ENCODE measurements at regions not wholly inside any gene's neighbourhood (a gene's known extent, or its start where the extent isn't known, plus 50 kb on each side); places are given as distances from the start of the nearest gene placed in this dataset.

DNA sequence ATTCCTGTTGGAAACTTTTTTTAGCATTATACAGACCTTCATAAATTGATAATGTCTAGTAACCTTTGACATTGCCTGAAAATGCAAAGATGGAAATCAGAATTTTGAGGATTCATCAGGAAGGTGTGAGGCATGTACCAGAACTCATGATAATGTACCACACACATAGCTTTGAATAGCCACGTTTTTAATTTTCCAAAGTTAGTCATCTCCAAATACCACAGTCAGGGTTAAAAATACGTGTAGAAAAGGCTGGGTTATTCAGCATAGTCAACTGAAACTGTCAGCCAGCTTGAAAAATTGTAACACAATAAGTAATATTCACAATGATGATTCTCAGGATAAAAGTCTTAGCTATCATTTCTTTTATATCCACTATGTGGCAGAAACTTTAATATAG is 102.0 kb upstream of the THRB start:
- no peak for DNase-seq

DNA sequence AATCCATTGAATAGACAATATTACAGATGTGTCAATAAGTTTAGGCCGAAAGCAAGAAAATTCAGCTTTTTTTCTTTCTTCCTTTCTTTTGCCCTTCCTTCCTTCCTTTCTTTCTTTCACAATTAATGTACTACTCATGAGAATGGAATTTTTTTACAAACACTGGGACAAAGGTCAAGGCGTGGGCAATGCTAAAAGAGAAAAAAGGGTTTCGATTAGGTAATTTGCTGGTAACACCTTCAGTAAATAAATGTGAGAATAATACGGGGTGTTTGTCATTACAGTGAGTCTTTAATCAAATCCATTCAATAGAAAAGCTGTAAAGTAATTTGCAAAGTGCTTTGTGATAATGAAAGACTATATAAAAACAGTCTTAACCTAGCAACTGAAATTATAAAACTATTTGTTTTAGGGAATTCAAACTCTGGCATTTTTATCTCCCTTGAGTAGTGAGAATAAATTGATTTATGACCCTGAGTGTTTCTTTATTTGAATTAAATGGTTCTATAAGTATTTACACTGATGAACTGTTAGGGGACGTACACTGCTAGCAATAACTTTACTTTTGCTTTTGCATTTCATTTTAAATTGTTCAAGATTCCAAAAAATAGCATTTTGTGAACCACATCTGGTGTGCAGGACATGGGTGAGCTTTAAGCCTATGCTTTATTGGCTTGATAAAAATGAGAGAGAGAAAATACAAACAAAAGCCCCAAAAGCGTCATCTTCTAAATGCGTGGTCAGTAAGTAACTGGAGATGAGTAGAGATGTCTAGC is 104.2 kb upstream of the THRB start:
- no peak for DNase-seq

DNA sequence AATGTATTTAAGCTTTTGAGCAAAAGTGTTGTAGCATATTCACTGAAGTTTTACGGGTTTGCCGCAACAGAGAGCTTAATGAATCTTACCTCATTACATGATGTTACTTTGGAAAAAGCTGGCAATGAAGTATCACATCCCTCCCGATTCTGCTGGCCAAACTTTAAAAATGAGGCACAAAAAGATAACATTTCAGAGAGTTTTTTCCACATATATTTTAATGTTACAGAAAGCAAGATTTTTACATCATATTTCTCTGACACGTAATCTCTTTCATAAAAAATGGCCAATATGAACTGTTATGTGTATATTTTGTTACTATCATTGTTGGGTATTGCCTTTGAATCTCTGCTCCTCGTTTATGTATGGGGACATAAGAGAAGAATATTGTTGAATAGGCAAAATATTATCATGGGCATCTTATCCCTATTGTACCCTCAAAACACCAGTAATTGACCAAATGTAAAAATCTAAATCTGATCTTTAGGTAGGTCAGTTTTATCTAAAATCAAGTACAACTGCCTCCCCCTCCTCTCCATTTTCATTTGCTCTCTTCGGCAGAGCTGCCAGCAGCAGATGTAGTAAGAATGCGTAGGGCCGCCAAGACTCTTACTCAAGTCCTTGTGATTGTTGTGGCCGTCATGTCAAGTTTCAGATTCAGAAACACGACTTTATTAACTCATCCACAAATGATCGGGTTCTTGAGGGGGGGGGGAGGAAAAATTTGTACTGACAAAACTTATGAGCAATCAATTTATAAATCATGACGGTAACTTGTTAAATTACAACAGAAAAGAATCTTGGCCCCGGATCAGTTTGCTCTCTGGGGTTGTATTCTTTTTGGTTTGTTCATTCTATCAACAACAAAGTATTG is 106.7 kb upstream of the THRB start:
- no peak for DNase-seq

DNA sequence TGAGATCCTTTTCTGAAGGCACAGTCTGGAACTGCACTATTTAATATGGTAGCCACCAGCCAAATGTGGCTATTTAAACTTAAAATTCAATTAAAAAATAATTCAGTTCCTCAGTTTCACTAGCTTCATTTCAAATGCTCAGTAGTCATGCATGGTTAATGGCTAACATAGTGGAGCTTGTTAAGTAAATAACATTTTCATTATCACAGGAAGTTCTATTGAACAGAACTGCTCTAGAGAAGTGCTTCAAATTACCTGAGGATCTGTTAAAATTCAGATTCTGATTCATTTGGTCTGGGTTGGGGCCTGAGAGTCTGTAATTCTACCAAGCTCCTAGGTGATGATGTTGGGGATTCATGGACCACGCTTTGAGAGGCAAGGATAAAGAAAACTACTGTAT is 109.6 kb upstream of the THRB start:
- DNase-seq: no peak

DNA sequence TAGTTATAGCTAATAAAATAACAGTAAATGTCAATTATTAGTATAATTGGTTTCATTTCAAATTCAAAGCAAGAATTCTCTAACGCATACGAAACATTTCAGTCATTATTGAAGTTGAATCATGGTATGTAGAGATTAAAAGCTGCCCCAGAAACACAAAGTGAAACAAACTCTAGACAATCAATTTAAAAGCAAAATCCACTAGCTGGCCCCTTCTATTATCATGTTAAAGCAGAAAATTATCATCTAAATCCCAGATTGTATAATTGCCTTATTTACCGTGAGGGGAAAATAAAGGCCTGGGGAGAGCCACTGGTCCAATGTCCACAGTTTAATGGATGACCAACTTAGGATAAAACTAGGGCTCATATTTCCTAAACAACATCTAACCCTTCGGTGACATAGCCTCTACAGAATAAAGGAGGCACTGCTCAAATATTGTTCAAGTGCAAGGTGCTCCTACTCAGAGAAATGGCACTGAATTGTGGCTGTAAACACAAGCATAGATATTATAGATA is 110.9 kb upstream of the THRB start:
- no peak for DNase-seq

DNA sequence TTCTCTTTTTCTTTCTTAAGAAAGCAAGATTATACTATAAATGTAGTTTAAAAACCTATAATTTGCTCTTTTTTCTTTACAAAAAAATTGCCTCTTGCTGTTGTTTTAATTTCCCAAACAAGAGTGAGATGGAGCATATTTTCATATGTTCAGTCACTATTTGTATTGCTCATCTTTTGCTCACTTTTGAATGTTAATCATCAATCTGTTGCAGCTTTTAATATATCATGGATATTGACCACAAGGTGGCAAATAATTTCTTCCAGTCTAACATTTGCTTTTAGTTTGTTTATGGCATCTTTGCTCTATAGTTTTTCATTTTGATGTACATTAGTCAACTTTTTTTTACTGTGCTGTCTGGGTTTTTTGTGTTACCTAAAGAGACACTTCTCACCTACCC is 112.6 kb upstream of the THRB start:
- no peak for DNase-seq

DNA sequence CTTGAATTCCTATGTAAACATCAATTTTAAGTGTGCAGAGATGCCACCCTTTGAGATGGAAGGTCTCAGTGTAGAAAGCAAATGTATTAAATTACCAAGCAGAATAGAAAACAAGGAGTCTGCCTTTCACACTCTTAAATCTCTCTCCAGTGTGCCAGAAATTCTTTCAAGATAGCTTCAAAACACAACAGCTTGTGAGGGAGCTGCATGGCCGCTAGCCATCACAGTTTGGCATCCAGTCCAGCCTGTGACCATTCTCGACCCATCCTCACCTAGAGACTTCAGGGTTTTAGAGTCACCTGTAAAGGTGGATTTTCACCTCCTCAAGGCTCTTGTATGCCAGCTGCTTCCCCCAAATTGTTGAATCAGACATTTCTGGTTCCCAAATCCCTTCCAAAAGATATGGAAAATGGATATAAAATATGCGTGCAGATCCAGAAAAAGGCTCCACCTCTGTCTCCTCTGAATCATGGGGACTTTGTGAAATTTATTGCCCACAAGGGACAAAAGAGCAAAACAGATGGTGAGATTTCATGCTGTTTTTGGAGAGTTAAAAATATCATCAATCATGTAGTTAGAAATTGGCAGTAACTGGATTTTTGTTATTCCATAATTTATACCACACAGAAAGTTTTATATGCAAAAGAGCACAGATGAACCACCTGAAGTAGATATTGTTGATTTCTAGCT is 114.2 kb upstream of the THRB start:
- DNase-seq: no peak

DNA sequence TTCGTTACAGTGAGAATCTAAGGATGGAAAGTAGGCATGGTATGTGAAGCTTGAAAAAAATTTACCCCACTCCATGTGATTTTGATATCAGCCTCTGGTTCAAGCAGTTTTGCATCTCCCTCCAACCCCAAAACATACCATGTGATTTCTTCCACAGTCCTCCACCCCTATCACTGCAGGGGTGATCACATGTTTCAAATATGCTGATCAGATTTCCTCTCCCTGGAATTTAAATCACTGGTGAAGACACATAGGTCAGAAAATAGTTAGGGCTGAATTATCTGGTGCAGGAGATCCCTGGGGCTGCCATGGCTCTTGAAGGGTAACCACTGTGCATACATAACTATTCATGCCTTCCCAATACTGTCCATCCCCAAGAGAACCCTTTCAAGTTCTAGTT is 119.7 kb upstream of the THRB start:
- DNase-seq: no peak

DNA sequence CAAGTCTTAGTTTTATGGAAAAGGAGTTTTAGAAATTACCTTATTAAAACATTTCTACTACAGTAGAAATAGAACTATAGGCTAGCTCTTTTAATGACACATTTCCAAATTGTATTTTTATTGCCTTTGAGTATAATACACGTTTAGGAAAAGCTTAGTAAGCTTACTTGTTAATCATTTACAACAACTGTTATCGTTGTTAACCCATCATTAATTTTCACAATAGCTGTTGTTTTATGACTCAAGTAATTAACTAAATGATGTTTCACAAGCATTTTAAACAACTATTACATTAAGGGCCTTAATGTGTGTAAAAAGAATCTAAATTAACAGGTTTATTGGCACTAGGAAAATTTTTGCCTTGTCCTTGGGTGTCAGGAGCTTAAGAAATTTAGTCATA is 120.5 kb upstream of the THRB start:
- no peak for DNase-seq

DNA sequence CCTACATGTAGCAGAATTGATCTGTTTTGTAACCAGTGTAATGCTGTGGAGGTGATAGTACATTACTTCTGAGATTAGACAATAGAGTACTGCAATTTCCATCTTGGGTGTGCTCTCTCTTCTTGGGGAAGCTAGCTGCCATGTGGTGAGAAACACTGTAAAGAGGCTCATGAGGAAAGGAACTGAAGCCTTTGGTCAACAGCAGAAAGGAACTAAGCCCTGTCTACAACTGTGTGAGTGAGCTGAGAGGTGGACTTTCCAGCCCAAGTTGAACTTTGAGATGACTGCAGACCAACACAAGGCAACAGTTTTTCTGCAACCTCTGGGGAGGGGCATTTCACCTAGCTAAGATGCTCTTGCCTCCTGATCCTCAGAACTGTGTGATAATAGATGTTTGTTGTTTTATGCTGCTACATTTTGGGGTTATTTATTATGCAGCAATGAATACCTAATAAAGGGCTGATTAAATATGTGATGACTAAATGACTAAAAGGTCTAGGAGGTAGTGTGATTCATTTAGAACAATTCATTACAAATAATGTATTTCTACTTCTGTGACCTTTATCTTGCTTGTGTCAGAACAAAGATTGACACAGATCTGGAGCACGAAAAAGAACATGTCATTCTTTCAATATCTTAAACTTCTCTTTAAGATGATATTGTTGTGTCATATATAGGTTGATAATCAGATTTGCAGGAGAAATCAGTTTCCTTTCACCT is 121.6 kb upstream of the THRB start:
- no peak for DNase-seq

DNA sequence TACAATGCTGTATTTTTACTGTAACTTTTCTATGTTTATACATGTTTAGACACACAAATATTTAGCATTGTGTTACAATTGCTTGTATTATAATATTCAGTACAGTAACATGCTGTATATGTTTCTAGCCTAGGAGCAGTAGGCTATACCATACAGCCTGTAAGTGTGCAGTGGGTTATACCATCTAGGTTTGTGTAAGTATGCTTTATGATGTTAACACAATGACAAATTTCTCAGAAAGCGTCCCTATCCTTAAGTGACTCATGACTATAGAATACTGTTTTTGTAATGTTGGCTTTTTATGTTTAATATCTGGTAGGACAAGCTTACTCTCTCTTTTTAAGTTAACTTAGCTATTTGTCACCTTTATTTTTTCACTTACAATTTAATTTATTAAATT is 127.5 kb upstream of the THRB start:
- no peak for DNase-seq

DNA sequence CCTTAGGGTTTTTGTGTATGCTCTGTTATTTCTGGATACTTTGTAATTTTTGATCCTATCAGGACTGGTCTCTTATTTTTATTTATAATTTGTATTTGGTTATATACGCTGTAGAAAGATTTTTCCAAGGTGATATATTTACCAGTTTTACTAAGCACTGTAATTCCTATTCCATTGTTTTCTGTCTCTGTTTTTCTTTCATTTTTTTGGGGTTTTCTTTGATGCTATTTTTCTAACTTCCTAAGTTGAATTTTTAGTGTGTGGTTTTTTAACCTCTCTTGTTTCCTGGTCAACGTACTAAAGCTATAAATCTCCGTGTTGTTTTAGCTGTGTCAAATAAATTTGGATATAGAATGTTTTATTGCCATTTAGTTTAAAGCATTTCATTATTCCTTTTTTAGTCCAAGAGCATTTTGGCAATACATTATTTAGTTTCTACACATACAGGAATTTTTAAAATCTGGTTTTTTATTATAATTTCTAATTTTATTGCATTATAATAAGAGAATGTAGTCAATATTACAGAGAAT is 128.1 kb upstream of the THRB start:
- DNase-seq: no peak

DNA sequence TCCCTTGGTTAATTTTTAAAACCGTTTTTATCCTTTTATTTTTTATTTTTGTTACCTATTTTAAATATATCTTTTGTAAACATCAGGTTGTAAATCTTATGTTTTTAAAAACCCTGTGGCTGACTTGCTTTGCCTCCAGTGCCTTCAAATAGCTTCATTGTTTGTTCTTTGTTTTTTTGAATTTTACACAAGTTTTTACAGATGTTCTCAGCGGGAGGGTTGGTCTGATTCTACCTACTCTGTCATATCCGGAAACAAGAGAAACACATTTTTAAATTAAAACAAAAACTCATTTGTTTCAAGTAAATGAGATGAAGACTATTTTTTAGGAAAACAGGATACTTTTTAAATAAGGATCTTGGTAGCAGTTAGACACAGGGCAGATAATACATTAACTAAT is 129.0 kb upstream of the THRB start:
- DNase-seq: no peak

DNA sequence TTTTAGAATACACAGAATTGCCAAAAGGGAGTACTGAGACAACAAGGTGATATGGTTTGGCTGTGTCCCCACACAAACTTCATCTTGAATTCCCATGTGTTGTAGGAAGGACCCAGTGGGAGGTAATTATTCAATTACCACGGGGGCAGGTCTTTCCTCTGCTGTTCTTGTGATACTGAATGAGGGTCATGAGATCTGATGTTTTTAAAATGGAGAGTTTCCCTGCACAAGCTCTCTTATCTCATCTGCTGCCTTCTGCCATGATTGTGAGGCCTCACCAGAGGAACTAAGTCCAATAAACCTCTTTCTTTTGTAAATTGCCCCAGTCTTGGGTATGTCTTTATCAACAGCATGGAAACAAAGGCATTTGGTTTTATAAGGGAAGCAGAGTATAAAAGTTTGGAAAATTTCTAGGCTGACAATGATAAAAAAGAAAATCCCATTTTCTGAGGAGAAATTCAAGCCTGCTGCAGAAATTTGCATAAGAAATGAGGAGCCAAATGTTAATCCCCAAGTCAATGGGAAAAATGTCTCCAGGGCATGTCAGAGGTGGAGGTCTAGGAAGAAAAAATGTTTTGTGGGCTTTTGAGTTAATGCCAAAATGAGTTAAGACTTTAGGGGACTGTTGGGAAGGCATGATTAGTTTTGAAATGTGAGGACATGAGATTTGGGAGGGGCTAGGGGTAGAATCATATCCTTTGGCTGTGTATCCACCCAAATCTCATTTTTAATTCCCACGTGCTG is 130.5 kb upstream of the THRB start:
- no peak for DNase-seq

DNA sequence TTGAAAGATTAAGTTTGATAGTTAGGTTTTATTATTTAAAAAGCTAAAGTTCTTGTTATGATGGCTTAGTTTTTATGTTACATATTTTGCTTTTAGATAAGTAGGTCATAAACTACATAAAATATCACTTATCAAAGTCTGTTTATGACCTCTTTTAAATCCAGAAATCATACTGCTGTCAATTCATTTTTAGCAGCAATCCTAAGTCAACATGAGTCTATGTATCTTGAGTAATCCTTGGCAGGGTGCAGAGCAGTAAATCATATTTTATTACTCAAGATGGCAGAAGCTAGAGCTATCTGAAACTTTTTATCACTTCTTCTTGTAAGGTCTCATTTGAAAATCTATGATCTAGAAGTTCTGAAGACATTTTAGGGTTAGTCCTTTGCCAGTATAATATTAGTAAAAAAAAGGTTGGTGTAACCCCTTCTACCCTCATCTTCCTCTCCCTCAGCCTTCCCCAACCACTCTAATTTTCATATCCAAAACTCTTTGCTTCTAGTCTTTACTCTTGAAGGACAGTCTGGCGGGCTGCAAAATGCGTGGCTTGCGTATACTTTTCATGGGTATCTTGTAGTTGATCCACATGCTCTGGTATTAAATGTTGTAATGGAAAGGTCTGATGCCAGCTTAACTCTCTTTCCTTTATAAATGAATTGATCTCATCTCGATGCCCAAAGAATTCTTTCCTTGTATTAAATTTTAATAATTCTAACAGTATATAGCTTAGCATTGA is 134.0 kb upstream of the THRB start:
- no peak for DNase-seq

DNA sequence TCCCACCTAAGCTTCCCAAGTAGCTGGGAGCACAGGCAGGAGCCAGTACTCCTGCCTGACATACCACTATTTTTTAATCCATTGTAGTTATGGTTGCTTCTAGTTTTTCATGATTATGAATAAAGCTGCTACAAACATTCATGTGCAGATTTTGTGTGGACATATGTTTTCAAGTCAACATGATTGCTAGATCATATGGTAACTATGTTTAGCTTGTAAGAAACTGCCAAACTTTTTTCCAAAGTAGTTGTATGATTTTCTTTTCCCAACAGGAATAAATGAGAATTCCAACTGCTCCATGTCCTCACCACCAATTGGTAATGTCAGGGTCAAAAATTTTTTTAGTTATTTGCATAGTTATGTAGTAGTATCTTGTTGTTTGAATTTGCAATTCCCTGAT is 136.8 kb upstream of the THRB start:
- no peak for DNase-seq

DNA sequence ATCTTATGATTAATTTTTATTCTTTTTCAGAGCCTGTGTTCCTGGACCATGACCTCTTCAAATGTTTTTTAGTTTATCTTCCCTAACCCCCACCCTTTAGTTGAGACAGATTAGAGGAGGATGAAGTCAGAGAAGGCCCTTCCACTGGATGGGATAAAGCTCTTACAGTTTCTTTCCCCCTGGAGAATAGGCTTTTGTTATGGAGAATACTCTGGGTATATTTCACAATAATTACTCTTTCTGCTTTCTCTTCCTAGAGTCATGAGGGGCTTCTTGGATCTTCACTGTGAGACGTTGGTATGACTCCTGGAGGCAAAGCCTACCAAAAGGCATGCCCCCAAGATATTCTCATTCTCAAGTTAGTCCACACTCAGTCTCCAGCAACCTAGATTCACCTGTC is 144.4 kb upstream of the THRB start:
- no peak for DNase-seq

DNA sequence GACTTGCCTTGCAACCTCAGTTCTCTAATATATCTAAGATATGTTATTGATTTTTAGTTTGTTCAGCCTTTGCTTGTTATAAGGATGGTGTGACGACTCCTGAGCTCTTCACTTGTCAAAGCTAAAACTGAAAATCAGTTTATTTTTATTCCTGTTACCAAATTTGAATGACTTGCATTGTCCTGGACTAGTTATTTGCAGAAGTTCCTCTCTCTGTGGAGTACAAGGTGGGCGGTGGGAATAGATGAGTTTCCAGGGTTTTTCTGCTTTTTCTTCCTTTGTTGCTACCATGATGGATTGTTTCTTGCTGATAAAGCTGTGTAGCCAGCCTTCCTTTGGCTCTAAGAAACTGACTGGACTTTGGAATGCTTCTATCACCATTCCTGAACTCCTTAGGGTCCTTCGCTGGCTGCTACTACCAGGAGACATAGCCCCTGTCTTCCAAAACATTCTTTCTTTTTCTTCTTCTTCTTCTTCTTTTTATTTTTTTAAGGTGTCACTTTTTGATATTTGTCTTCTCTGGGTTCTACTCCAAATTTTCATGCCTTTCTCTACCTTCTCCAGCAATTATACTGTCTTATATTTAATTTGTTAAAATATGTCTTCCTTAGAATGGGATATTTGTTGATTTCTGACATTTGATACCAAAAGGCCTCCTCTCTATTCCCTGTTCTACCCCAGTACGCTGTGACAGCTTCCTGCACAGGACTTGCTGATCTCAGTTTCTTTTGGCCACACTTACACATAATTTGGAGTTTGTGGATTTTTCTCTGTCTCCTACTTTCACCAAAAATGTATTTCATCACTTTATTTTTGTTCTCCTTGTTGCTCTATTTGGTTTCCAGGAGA is 145.1 kb upstream of the THRB start:
- DNase-seq: no peak

DNA sequence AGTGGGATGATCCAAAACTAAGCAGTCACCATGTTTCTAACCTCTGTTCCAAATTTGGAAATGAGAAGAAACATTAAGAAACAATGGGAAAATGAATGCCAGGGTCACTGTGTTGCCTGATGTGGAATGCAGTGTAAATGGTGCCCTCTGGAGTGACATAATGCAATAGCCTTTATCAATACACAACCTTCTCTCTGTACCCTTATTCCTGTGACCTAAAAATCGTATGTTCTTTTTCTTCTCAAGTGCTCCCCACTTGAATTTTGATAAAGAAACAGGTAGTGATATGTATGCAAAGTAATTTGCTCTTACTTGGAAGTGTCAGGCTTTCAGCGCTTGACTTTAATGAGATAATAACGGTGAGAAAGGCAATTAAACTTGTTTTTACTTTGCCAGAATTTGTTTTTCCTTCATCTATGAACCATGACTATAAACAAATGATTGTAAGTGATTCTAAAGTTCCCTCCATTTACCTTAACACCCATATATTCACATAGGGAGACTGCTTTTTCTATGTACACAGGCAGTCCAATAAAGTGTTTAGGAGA is 145.8 kb upstream of the THRB start:
- no peak for DNase-seq

DNA sequence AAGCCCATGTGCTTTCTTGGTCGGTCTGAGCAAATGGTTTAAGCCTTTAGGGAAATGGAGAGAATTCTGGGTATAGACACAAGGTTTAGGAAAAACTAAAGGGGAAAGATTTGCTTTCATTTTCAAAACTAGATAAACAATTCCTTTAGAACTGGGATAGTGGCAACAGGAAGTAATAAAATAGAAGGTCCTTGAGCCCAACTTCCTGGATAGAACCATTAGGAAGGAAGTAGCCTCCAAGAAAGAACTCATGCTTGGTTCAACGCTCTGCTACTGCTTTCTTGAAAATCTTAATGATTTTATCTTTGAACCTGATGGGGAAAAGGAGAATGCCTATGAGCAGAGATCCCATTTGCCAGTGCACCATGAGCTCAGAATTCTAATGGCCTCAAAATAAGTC is 147.0 kb upstream of the THRB start:
- no peak for DNase-seq

Data from femur (tissue), 1 donor.